Fibroblast of lung (primary cell): ENCODE measurements at regions not wholly inside any gene's neighbourhood (a gene's known extent, or its start where the extent isn't known, plus 50 kb on each side); places are given as distances from the start of the nearest gene placed in this dataset.

Experiments used
- DNase-seq, 2 donors: peaks; one replicate each; pipeline versions ENCODE4 v3.0.0 to v3.0.0-alpha.2; 2010; ENCODE audit warnings: low read depth in 2 of 2
- H2AFZ ChIP-seq: 2 replicates; pipeline ENCODE4 v1.5.1; 2012; ENCODE audit warnings: low read length, control low read depth, inconsistent platforms
- H3K27ac ChIP-seq: 2 replicates; pipeline ENCODE4 v1.5.1; 2011; ENCODE audit warnings: low read length, control low read depth; ENCODE audit not compliant: insufficient read depth
- H3K27me3 ChIP-seq: 2 replicates; pipeline ENCODE4 v1.5.1; 2011; ENCODE audit warnings: mild to moderate bottlenecking, low read length; ENCODE audit not compliant: control insufficient read depth, insufficient read depth
- H3K36me3 ChIP-seq: 2 replicates; pipeline ENCODE4 v1.5.1; 2011; ENCODE audit warnings: low read length; ENCODE audit not compliant: control insufficient read depth, insufficient read depth
- H3K4me1 ChIP-seq: 2 replicates; pipeline ENCODE4 v1.5.1; 2011; ENCODE audit warnings: low read length; ENCODE audit not compliant: control insufficient read depth, insufficient read depth; ENCODE audit errors: extremely low read depth
- H3K4me2 ChIP-seq: 2 replicates; pipeline ENCODE4 v1.5.1; 2011; ENCODE audit warnings: low read length, control low read depth; ENCODE audit not compliant: insufficient read depth; ENCODE audit errors: extremely low read depth
- H3K4me3 ChIP-seq, 4 experiments: fragments of 200-600 bp in 1 of 4; sonication (generic) in 1 of 4; replicated peaks in 1 of 4; 2 replicates each; pipeline ENCODE4 v1.5.1; 2011 to 2016; ENCODE audit warnings: low read length in 4 of 4, low read depth in 3 of 4, mild to moderate bottlenecking in 3 of 4, control low read depth in 2 of 4, inconsistent platforms in 1 of 4, mixed read lengths in 1 of 4; ENCODE audit not compliant: insufficient read depth in 1 of 4; ENCODE audit errors: control extremely low read depth in 1 of 4
- H3K79me2 ChIP-seq: 2 replicates; pipeline ENCODE4 v1.5.1; 2012; ENCODE audit warnings: mild to moderate bottlenecking, low read length, inconsistent platforms; ENCODE audit not compliant: control insufficient read depth, insufficient read depth
- H3K9ac ChIP-seq: 2 replicates; pipeline ENCODE4 v1.5.1; 2011; ENCODE audit warnings: mild to moderate bottlenecking, low read length, control low read depth; ENCODE audit not compliant: insufficient read depth
- H3K9me3 ChIP-seq: 2 replicates; pipeline ENCODE4 v1.5.1; 2012; ENCODE audit warnings: low read depth, low read length; ENCODE audit not compliant: control insufficient read depth, insufficient read depth
- H4K20me1 ChIP-seq: 2 replicates; pipeline ENCODE4 v1.5.1; 2011; ENCODE audit warnings: low read length; ENCODE audit not compliant: control insufficient read depth, insufficient read depth; ENCODE audit errors: extremely low read depth
- CTCF ChIP-seq, 2 donors: IDR thresholded peaks in 1 of 2; conservative IDR thresholded peaks in 1 of 2; 1 replicate in 1 of 2; 2 replicates in 1 of 2; pipeline ENCODE4 v1.5.1; 2011 to 2012; ENCODE audit warnings: low read length in 2 of 2, control low read depth in 1 of 2, inconsistent platforms in 1 of 2, low read depth in 1 of 2, mild to moderate bottlenecking in 1 of 2
- EZH2 ChIP-seq: IDR thresholded peaks from 2 replicates; pipeline ENCODE4 v1.5.1; 2012; ENCODE audit warnings: low read length, control low read depth, mild to moderate bottlenecking; ENCODE audit errors: missing control alignments

- Histone ChIP-seq H3K9me3 (no peaks in the 10 kb centered on the region), H2AFZ (no peak overlapping the region), H3K9ac (no peak overlapping the region), H3K4me3 (no peak overlapping the region), H4K20me1 (no peaks in the 10 kb centered on the region), H3K36me3 (no peaks in the 10 kb centered on the region), H3K27ac (no peak overlapping the region), H3K79me2 (no peaks in the 10 kb centered on the region), H3K27me3 (no peaks in the 10 kb centered on the region), H3K4me1 (no peaks in the 10 kb centered on the region), H3K4me2 (no peak overlapping the region)
- no peak for DNase-seq
- TF ChIP-seq EZH2, result no peak
- no peak for TF ChIP-seq CTCF (conservative IDR thresholded peaks at IDR 0.05 in 1 of 2, IDR thresholded peaks at IDR 0.05 in 1 of 2; ENCODE audit: low read depth in 1 of 2, low read length in 2 of 2)
These were observed 103.4 kb upstream of the NUDT7 start for GRCh38 chr16:77618951-77619350.

DNA sequence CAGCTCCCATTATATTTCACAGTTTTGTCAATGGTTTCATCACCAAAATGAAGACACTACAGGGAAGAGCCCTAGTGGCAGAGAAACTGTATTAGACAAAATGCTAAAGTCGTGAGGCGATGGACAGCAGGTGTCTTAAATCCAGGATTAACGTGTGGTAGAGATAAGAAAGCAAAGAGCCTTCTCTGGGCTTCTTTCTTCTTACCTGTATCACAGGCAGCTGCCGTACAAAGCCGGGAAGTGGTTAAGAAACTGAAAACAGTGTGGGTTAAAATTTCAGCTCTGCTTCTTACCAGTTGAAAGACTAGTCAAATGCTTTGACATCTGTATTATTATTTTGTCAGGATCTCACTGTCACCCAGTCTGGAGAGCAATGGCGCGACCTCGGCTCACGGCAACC is 98.2 kb upstream of the NUDT7 start:
- no peak for TF ChIP-seq EZH2
- TF ChIP-seq CTCF (conservative IDR thresholded peaks at IDR 0.05 in 1 of 2, IDR thresholded peaks at IDR 0.05 in 1 of 2; ENCODE audit: low read depth in 1 of 2, low read length in 2 of 2), result no peak

GRCh38 chr16:77636615-77637014 is 85.7 kb upstream of the NUDT7 start:
- Histone ChIP-seq H3K27me3 (no peaks in the 10 kb centered on the region), H3K4me1 (no peaks in the 10 kb centered on the region), H3K4me2 (no peak overlapping the region), H4K20me1 (no peaks in the 10 kb centered on the region), H3K79me2 (no peaks in the 10 kb centered on the region), H2AFZ (no peak overlapping the region), H3K27ac (no peak overlapping the region), H3K9ac (no peak overlapping the region), H3K36me3 (no peaks in the 10 kb centered on the region), H3K9me3 (no peaks in the 10 kb centered on the region), H3K4me3 (no peak overlapping the region)
- no peak for DNase-seq
- TF ChIP-seq EZH2 (no peak), CTCF (conservative IDR thresholded peaks at IDR 0.05 in 1 of 2, IDR thresholded peaks at IDR 0.05 in 1 of 2; ENCODE audit: low read depth in 1 of 2, low read length in 2 of 2) (no peak)

More for the DNA sequence above, 98.2 kb upstream of the NUDT7 start:
- no peak for DNase-seq
- Histone ChIP-seq H3K4me1 (no peaks in the 10 kb centered on the region), H3K27me3 (no peaks in the 10 kb centered on the region), H3K27ac (no peak overlapping the region), H4K20me1 (no peaks in the 10 kb centered on the region), H3K9ac (no peak overlapping the region), H3K79me2 (no peaks in the 10 kb centered on the region), H3K4me3 (no peak overlapping the region), H3K36me3 (no peaks in the 10 kb centered on the region), H3K4me2 (no peak overlapping the region), H3K9me3 (no peaks in the 10 kb centered on the region), H2AFZ (no peak overlapping the region)
